GM19372 (cell line): ENCODE measurements at regions not wholly inside any gene's neighbourhood (a gene's known extent, or its start where the extent isn't known, plus 50 kb on each side); places are given as distances from the start of the nearest gene placed in this dataset.

Source experiments
- ATAC-seq: cut with Tn5 transposase; IDR thresholded peaks from one replicate; pipeline ENCODE4 v1.9.1; 2021; ENCODE audit warnings: mild to moderate bottlenecking, low read depth, moderate library complexity; ENCODE audit not compliant: unreplicated experiment

DNA sequence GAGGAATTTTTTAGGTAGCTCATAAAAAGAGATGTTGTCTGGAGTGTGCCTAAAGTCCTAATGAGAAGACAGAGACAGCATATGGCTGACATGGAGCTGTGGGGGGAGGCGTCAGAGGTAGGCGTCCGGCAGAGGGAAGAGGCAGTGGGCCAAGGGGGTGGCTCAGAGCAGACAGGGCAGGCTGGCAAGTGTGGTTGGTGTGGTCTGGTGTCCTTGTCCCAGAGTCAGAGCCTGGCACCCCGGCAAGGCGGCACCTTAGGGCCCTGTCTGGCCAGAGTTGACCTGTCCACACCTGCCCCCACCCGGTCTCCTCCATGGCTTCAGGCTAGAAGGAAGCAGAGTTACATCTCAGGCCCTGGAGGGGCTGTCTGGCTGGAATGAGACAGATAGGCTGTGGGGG is 220.3 kb upstream of the ZNF32 start:
- no peak for ATAC-seq

DNA sequence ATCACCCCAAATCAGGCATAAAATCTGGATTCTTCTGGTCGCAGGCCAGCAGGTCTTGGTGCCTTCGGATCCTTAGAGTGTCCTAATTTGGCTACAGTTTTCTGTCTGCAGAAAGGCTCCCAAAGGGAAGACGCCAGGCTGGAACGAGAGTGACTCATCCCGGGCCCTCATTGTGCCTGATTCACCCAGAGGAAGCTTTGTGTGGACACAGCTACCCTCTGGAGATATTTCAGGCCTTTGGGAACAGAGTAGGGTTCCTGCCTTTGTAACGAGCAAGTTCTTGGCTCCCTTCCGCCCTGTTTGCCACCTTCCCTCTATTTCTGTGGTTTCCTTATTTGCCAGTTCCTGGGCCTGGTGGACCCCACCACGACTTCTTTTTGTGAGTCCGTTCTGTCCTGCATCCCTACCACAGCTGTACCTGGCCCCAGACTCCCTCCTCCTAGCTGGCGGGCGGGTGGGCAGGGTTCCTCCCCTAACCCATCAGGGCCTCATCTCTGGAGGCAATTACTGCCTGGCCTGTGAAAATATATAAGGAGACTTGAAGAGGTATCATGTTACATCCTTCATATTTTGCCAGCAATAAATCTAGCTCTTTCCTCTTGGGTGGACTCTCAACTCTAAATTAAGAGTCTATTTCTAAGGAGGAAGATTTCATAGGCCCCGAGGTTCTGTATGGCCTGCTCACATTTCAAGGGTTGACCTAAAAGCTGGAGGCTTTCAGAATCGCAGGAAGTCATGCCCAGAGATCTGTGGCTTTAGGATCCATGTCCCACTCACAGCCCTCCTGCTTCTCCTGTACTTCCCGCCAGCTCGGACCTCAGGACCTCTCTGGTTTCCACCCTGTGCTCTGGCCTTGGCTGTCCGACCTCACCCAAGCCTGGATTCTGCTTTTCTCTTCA is 219.2 kb upstream of the ZNF32 start:
- no peak for ATAC-seq

DNA sequence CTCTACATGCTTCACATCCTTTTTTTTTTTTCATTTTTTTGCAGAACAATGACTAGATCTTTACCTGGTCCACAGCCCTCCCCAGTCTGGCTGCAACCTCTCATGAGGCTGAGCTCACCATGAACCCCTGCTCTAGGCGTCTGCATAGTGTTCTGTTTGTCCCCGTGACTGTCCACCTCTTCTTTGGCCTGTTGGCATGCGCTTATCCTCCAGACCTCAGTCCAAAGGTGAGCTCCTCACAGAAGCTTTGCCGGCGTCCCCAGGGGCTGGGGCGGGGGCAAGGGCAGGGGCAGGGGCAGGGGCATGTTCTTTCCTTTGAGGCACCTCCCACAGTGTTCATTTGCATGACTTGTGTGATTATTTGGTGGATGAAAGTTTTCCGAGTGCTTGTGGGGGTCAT is 218.4 kb upstream of the ZNF32 start:
- no peak for ATAC-seq

DNA sequence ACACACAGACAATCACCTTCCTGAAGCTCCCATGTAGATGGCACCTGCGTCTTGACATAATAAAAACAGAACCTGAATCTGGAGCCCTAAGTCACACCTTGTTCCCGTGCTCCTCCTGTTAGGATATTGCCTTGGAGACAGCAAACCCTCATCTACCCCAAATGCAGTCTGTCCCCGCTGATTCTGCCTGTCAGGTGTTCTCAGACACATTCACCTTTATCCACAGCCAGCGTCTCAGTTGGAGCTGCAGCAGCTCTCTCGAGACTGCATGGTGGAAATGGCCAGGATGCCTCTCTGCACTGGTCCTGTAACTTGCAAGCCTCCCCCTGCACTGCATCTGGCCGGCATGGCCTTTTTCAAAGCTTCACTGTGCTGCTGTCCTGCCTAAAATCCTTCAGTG is 218.0 kb upstream of the ZNF32 start:
- ATAC-seq = no peak

DNA sequence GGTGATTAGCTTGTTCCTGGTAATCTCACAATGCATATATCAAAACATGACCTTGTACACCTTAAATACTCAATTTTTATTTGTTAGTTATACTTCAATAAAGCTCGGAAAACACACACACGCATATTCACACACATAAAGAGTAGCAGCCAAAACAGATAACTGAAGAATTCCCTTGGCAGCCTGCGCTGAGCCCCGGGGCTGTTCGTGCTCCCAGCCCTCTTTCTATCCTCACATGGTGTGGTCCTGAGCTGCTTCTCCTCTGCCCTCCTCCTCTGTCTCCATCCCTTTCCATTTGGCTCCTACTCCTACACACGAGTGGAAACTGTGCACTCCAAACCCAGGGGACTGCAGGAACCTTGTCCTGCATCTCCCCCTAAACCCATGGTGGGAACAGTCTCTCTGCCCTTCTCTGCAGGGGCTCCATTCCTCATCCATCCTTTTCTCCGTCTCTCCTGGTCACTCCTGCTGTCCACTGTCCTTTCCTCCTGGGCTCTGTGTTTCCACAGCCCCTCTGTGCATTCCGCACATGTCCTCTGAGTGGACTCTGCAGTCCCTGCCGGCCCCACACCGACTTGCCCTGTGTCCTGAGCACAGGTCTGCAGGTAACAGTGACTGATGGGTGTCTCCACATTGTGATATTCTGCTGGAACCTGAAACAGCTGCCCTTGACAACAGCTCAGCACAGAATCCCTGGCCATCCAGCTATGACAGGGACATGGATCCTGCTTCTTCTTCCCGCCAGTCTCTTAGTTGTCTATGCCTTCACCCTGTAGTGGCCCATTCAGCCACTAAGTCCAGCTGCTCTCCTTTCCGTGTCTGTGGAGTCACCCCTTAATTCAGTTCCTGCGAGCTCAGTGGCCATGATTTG is 216.8 kb upstream of the ZNF32 start:
- ATAC-seq = no peak

- ATAC-seq = no peak
These were observed 216.0 kb upstream of the ZNF32 start for GRCh38 chr10:43864656-43865055.

DNA sequence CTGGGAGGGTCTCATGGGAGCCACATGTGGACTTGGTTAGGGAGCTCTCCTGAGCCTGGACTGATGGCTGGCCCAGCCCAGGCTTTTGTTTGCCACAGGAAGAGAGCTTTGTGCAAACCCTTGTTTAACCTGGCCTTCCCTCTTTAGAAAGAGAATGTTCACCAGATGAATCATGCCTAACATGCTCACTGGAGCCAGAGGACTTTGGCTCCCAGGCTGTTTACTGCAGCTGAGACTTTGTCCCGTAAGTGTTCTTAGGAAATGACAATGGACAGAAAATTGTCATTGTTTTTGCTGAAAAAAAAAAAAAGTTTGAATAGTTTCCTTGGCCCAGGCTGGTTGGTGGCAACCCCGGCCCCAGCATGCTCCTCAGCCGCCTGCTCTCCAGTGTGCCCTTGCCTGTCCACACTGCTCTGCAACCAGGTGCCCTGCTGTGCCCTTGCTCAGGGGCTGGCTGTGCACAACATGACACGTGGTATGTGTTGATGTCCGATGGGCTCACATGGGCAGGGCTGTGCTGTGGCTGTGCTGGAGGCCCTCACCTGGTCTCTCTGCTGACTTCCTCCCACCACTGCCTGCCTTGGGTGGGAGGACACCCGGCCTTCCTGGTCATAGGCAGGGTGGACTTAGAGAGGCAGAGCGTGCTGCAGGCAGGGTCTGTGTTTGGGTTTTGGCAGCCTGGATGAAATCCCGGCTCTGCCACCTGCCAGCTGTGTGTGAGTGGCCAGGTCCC is 215.3 kb upstream of the ZNF32 start:
- ATAC-seq = no peak

- ATAC-seq = no peak
These were observed 214.6 kb upstream of the ZNF32 start for GRCh38 chr10:43863270-43863669.

DNA sequence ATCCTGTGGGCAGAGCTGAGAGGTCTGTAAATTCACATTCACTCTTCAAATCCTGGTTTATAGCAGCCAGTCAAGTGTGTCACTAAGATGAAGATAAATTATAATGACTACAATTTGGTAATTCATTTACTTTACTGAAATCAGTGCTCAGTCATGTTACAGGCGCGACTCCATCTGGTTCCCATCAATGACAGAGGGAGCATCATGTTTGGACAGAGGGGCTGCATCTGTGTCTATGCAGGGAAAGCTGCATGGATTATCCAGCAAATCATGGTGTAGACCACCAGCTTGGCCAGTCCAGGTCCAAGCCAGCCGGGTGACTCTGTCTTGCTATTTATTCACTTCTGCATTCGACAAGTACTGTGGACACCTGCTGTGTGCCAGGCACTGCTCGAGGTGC is 214.1 kb upstream of the ZNF32 start:
- no peak for ATAC-seq

- no peak for ATAC-seq
These were observed 213.5 kb upstream of the ZNF32 start for GRCh38 chr10:43861966-43862751.

DNA sequence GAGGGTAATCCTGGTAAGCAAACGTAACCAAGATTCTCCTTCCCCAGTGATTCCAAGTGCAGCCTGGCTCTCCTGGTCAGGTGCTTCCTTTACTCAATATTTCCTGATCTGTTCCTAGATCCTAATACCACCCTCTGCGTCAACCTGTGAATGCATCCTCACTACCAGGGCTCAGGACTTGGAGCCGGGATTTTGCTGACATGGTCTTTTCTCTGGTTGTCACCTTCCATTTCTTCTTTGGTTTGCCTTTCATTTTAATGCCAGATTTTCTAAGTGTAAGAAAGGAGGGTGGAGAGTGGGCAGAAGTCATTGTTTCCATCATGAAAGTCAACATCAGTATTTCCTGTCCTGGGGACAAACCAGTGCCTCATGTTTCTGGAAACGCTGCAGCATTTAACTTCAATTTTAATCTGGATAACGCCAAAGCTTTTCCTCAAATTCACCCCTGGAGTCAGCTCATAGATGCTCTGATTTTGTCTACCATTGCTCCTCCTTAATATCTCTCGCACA is 210.4 kb upstream of the ZNF32 start:
- no peak for ATAC-seq

GRCh38 chr10:43857931-43858315 is 209.2 kb upstream of the ZNF32 start:
- ATAC-seq = no peak

DNA sequence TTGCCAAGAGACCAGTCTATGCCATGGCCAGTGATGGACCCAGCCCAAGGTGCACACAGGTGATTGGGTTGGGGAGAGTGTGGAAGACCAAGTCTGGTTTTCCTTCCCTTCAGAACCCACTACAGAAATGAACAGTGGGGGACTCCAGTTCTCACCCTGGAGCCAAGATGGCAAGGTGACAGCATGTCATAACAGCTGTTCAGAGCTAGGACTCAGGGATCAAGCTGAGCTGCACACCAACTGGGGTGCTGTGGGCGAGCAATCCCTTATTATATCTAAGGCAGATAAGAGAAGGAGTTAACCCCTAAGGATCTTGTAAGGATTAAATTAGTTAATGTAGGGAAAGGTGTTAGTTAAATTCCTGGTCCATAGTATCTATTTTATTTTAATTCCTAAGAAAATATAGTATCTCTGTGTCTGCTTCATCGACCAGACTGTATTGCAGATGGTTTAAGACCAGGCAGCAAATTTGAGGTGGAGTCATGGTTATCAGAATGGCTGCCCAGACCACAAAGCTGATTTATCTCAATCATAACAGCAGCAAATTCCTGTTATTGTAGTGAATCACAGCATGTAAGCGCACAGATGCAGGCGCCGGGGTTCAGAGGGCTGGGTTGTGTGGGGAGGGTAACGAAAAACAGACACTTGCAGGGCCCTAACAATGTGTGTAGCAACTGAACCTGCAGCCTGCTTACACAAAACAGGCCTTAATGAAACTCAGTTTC is 208.7 kb upstream of the ZNF32 start:
- no peak for ATAC-seq

- no peak for ATAC-seq
These were observed 207.6 kb upstream of the ZNF32 start for GRCh38 chr10:43856299-43856698.

DNA sequence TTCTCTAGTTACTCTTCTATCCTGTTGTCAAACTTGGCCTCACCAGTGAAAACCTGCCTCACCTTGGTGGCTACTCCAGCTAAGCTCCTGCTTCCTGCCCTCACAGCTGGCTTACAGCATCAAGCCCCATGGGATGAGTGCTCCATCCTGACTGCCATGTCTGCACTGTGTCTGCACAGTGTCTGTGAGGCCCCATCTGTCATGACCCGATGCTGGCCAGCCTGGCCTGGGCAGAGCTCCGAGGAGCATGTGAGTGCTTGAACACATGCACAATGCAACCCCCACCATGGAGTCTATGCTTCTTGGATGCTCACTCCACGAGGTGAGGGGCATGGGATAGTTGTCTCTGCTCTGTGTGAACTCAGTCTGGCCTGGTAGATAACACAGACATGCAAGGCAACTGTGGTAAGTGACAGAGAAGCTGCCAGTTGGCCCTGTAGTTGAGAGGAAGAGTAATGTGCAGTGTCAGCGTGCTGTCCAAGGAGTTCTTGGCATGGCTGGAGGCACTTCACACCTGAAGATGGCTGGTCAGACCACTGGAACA is 207.1 kb upstream of the ZNF32 start:
- no peak for ATAC-seq

DNA sequence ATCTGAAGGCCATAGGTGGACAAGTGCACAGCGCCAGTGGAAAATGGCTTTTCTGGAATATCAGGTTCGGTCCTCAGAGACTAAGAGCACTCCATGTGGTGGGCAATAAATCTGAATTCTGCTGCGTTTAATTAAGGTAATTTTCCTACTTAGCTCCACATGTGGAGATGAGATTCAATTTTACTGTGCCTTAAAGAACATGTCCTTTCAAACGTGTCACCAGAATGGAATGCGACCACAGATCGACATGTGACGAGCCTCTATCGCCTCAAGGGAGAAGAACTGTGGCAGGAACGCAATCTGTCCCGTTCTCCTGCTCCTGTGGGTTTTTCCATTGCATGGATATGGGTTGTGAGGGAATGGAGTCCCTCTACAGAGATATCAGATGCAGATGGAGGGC is 205.3 kb upstream of the ZNF32 start:
- ATAC-seq = no peak

- no peak for ATAC-seq
These were observed 204.7 kb upstream of the ZNF32 start for GRCh38 chr10:43853369-43853768.

- ATAC-seq = no peak
These were observed 204.0 kb upstream of the ZNF32 start for GRCh38 chr10:43852644-43853214.

DNA sequence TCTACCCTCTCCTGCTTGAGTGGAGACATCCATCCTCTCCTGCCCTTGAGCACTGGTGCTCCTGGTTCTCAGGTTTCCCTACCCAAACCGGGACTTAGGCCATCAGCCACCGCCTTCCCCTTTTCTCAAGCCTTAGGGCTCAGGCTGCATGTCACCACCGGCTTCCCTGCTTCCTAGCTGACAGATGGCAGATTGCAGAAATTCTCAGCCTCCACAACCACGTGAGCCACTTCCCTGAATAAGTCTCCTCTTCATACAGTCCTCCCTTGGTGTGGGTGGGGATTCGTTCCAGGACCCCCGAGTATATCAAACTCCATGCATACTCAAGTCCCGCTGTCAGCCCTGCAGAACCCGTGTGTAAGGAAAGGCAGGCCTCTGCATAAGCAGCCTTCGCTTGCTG is 203.5 kb upstream of the ZNF32 start:
- no peak for ATAC-seq
